IMR-90 (cell line): ENCODE measurements at regions not wholly inside any gene's neighbourhood (a gene's known extent, or its start where the extent isn't known, plus 50 kb on each side); places are given as distances from the start of the nearest gene placed in this dataset.
A peak's percentile ranks its signal among the peaks of the same experiment; 100 is the strongest.

Source experiments
- ATAC-seq: fragments of 200-7000 bp; cut with Tn5 transposase; 2 replicates; pipeline ENCODE4 v1.9.1; 2020; ENCODE audit warnings: low read depth, mild to moderate bottlenecking, moderate library complexity
- BruUV-seq: library from RNA; stranded (reverse); fragments of 400-500 nt; replicated peaks from 2 replicates; lab custom pipeline; 2021; lab: Mats Ljungman, UMichigan
- CTCF ChIA-PET: fragments of 300-600 bp; formaldehyde crosslinking; extraction: SDS; loops from one replicate; lab custom pipeline; 2021; ENCODE audit warnings: antibody characterized with exemption; lab: Yijun Ruan, JAX
- POLR2A ChIA-PET: fragments of 300-600 bp; sonication (Branson Sonifier 250); formaldehyde crosslinking; loops from one replicate; lab custom pipeline; 2022; ENCODE audit warnings: antibody characterized with exemption; ENCODE audit not compliant: unreplicated experiment; lab: Charles Lee
- DNase-seq: peaks from one replicate; pipeline ENCODE4 v3.0.0; 2013
- H2AFZ ChIP-seq: replicated peaks from 2 replicates; pipeline ENCODE3; 2013; ENCODE audit warnings: low read length, mild to moderate bottlenecking; ENCODE audit not compliant: poor library complexity
- H2AK5ac ChIP-seq: 2 replicates; pipeline ENCODE4 v1.6.1; 2013; ENCODE audit warnings: low read depth, low read length, inconsistent platforms
- H2AK9ac ChIP-seq: replicated peaks from 2 replicates; pipeline ENCODE3; 2013; ENCODE audit warnings: mild to moderate bottlenecking, low read depth, low read length, moderate library complexity; ENCODE audit not compliant: poor library complexity
- H2BK120ac ChIP-seq: 2 replicates; pipeline ENCODE4 v1.6.1; 2013; ENCODE audit warnings: low read depth, low read length, inconsistent platforms
- H2BK15ac ChIP-seq: 3 replicates; pipeline ENCODE4 v1.6.1; 2013; ENCODE audit warnings: low read depth, low read length, inconsistent platforms
- H2BK20ac ChIP-seq: 2 replicates; pipeline ENCODE4 v1.6.1; 2013; ENCODE audit warnings: low read depth, mild to moderate bottlenecking, inconsistent platforms, low read length, moderate library complexity
- H2BK5ac ChIP-seq: 2 replicates; pipeline ENCODE4 v1.6.1; 2013; ENCODE audit warnings: mild to moderate bottlenecking, low read depth, low read length, inconsistent platforms; ENCODE audit not compliant: poor library complexity, severe bottlenecking
- H3K14ac ChIP-seq: replicated peaks from 2 replicates; pipeline ENCODE4 v1.6.1; 2013; ENCODE audit warnings: low read depth, low read length, inconsistent platforms
- H3K18ac ChIP-seq: 2 replicates; pipeline ENCODE4 v1.6.1; 2013; ENCODE audit warnings: low read depth, low read length, control low read depth
- H3K23ac ChIP-seq: 2 replicates; pipeline ENCODE4 v1.6.1; 2013; ENCODE audit warnings: low read depth, low read length, inconsistent platforms
- H3K27ac ChIP-seq: 2 replicates; pipeline ENCODE4 v1.5.1; 2013; ENCODE audit warnings: mild to moderate bottlenecking, control low read depth, low read length; ENCODE audit not compliant: insufficient read depth
- H3K27me3 ChIP-seq: 2 replicates; pipeline ENCODE4 v1.6.1; 2013; ENCODE audit warnings: low read length; ENCODE audit not compliant: control insufficient read depth, insufficient read depth
- H3K36me3 ChIP-seq: 2 replicates; pipeline ENCODE4 v1.6.1; 2013; ENCODE audit warnings: low read length, mixed read lengths; ENCODE audit not compliant: control insufficient read depth, insufficient read depth
- H3K4ac ChIP-seq: 2 replicates; pipeline ENCODE4 v1.6.1; 2013; ENCODE audit warnings: low read depth, low read length, inconsistent platforms
- H3K4me1 ChIP-seq: 2 replicates; pipeline ENCODE4 v1.6.1; 2013; ENCODE audit warnings: low read length, mixed read lengths; ENCODE audit not compliant: control insufficient read depth, insufficient read depth
- H3K4me2 ChIP-seq: 2 replicates; pipeline ENCODE4 v1.6.1; 2013; ENCODE audit warnings: low read depth, mild to moderate bottlenecking, control low read depth, low read length, moderate library complexity
- H3K4me3 ChIP-seq: 2 replicates; pipeline ENCODE4 v1.5.1; 2013; ENCODE audit warnings: low read depth, mild to moderate bottlenecking, control low read depth, low read length, moderate library complexity; ENCODE audit not compliant: insufficient read depth
- H3K56ac ChIP-seq: 2 replicates; pipeline ENCODE4 v1.6.1; 2013; ENCODE audit warnings: low read length, inconsistent platforms; ENCODE audit not compliant: insufficient read depth; ENCODE audit errors: extremely low read depth
- H3K79me1 ChIP-seq, 2 experiments: 2 replicates each; pipeline ENCODE4 v1.6.1; 2013; ENCODE audit warnings: low read length in 2 of 2, inconsistent platforms in 1 of 2, low read depth in 1 of 2
- H3K9ac ChIP-seq: 2 replicates; pipeline ENCODE4 v1.6.1; 2013; ENCODE audit warnings: low read depth, low read length, control low read depth
- H3K9me1 ChIP-seq: 2 replicates; pipeline ENCODE4 v1.6.1; 2013; ENCODE audit warnings: low read length, inconsistent platforms; ENCODE audit not compliant: insufficient read depth
- H3K9me3 ChIP-seq: 2 replicates; pipeline ENCODE4 v1.6.1; 2013; ENCODE audit warnings: low read length; ENCODE audit not compliant: control insufficient read depth, insufficient read depth
- H4K20me1 ChIP-seq: 2 replicates; pipeline ENCODE4 v1.6.1; 2013; ENCODE audit warnings: low read length, inconsistent platforms; ENCODE audit not compliant: insufficient read depth
- H4K5ac ChIP-seq: 2 replicates; pipeline ENCODE4 v1.6.1; 2013; ENCODE audit warnings: mild to moderate bottlenecking, low read depth, low read length, control low read depth
- H4K8ac ChIP-seq, 2 experiments: 2 replicates each; pipeline ENCODE4 v1.6.1; 2013; ENCODE audit warnings: low read depth in 2 of 2, low read length in 2 of 2, control low read depth in 1 of 2, inconsistent platforms in 1 of 2
- H4K91ac ChIP-seq: 2 replicates; pipeline ENCODE4 v1.6.1; 2013; ENCODE audit warnings: low read depth, low read length, inconsistent platforms; ENCODE audit not compliant: insufficient read depth
- BHLHE40 ChIP-seq: fragments of 150-350 bp; IDR thresholded peaks from 2 replicates; pipeline ENCODE4 v1.6.1; 2016; ENCODE audit warnings: mild to moderate bottlenecking, low read depth, low read length
- CEBPB ChIP-seq: IDR thresholded peaks from 2 replicates; pipeline ENCODE4 v1.6.1; 2012; ENCODE audit warnings: low read depth, low read length, improper control_type of control experiment
- CHD1 ChIP-seq: IDR thresholded peaks from 2 replicates; pipeline ENCODE4 v1.6.1; 2012; ENCODE audit warnings: low read depth, low read length, improper control_type of control experiment
- CTCF ChIP-seq: conservative IDR thresholded peaks from 2 replicates; pipeline ENCODE4 v1.5.1; 2012; ENCODE audit warnings: mild to moderate bottlenecking, low read depth, low read length, improper control_type of control experiment
- FOS ChIP-seq: fragments of 150-350 bp; IDR thresholded peaks from 2 replicates; pipeline ENCODE4 v1.6.1; 2016; ENCODE audit warnings: low read depth, low read length
- MAFK ChIP-seq: IDR thresholded peaks from 2 replicates; pipeline ENCODE4 v1.6.1; 2012; ENCODE audit warnings: low read depth, low read length, improper control_type of control experiment
- MAZ ChIP-seq: IDR thresholded peaks from 2 replicates; pipeline ENCODE4 v1.6.1; 2012; ENCODE audit warnings: low read depth, mild to moderate bottlenecking, low read length, improper control_type of control experiment, moderate library complexity, borderline replicate concordance
- MXI1 ChIP-seq: IDR thresholded peaks from 2 replicates; pipeline ENCODE4 v1.6.1; 2012; ENCODE audit warnings: low read depth, mild to moderate bottlenecking, low read length, moderate library complexity, borderline replicate concordance
- NFE2L2 ChIP-seq: fragments of 150-350 bp; IDR thresholded peaks from 2 replicates; pipeline ENCODE4 v1.6.1; 2016; ENCODE audit warnings: low read depth, mild to moderate bottlenecking, low read length
- RAD21 ChIP-seq: IDR thresholded peaks from 2 replicates; pipeline ENCODE4 v1.6.1; 2012; ENCODE audit warnings: low read length, improper control_type of control experiment
- RCOR1 ChIP-seq: IDR thresholded peaks from 2 replicates; pipeline ENCODE4 v1.6.1; 2012; ENCODE audit warnings: mild to moderate bottlenecking, low read length, improper control_type of control experiment; ENCODE audit not compliant: insufficient replicate concordance
- RFX5 ChIP-seq: IDR thresholded peaks from 2 replicates; pipeline ENCODE4 v1.8.0; 2012; ENCODE audit warnings: low read depth, mild to moderate bottlenecking, low read length, moderate library complexity
- WGBS, 2 experiments: methylation state at CpG; one replicate each; pipeline versions ENCODE4 v1.1.5 to v1.1.7; 2013; ENCODE audit warnings: missing lambda C conversion rate in 2 of 2; ENCODE audit not compliant: insufficient read length in 1 of 2; ENCODE audit errors: extremely low coverage in 2 of 2; 5-methylcytosine and 5-hydroxymethylcytosine counted together
- dilution Hi-C: fragments of 300-500 bp; cut with HindIII; formaldehyde crosslinking; loops from one replicate; pipeline ENCODE4 v1.14.3; 2018; ENCODE audit warnings: low sequenced_read_pairs; ENCODE audit not compliant: unreplicated experiment
- in situ Hi-C: fragments of 300-500 bp; cut with MboI; formaldehyde crosslinking; loops from 3 replicates; pipeline ENCODE4 v1.14.3; 2019; ENCODE audit warnings: low sequenced_read_pairs, inconsistent platforms, mixed read lengths
- intact Hi-C: fragments of 100-400 bp; cut with micrococcal nuclease; formaldehyde crosslinking; loops from 2 replicates; pipeline ENCODE4 v1.10.0; 2022
- TF ChIP-seq, protein P1 (sequence below): fragments of 150-350 bp; IDR thresholded peaks from 2 replicates; pipeline ENCODE4 v1.6.1; 2016; ENCODE audit warnings: low read depth, mild to moderate bottlenecking, low read length, moderate library complexity, borderline replicate concordance

GRCh38 chr2:114192362-114192761 lies 250.1 kb upstream of the DPP10 start:
- Histone ChIP-seq H3K27me3 (no peaks in the 10 kb centered on the region), H2AK9ac (no peak overlapping the region), H4K20me1 (no peaks in the 10 kb centered on the region), H3K79me1 (no peaks in the 10 kb centered on the region), H2BK120ac (no peak overlapping the region), H3K4me2 (no peak overlapping the region), H4K8ac (no peak overlapping the region), H3K23ac (no peak overlapping the region), H3K4ac (no peak overlapping the region), H3K9ac (no peak overlapping the region), H3K56ac (no peak overlapping the region), H3K14ac (no peak overlapping the region), H2BK5ac (no peak overlapping the region), H3K27ac (no peak overlapping the region), H2BK20ac (no peak overlapping the region), H2AK5ac (no peak overlapping the region), H4K5ac (no peak overlapping the region), H3K9me3 (no peaks in the 10 kb centered on the region), H3K18ac (no peak overlapping the region), H3K9me1 (no peaks in the 10 kb centered on the region), H3K4me1 (no peaks in the 10 kb centered on the region), H2AFZ (no peak overlapping the region), H3K4me3 (no peak overlapping the region), H4K91ac (no peak overlapping the region), H2BK15ac (no peak overlapping the region), H3K36me3 (no peaks in the 10 kb centered on the region)
- dilution Hi-C loops (no loop called here), intact Hi-C loops (no loop called here), in situ Hi-C loops (no loop called here)
- BruUV-seq: no TSS peak
- ChIA-PET CTCF (no interaction called here), POLR2A (no interaction called here)
- 40% methylated on average over 1 of the region's 5 CpGs; no CpG with 5 or more reads in 1 of the 2 experiments for WGBS, 2 experiments
- ATAC-seq (no peak), DNase-seq (peak; percentile 1)
- TF ChIP-seq RCOR1 (no peak), MXI1 (no peak), RFX5 (no peak), NFE2L2 (no peak), RAD21 (no peak), FOS (no peak), BHLHE40 (no peak), CEBPB (no peak), CTCF (no peak), CHD1 (no peak), MAZ (no peak), MAFK (no peak)
- TF ChIP-seq, protein P1, sequence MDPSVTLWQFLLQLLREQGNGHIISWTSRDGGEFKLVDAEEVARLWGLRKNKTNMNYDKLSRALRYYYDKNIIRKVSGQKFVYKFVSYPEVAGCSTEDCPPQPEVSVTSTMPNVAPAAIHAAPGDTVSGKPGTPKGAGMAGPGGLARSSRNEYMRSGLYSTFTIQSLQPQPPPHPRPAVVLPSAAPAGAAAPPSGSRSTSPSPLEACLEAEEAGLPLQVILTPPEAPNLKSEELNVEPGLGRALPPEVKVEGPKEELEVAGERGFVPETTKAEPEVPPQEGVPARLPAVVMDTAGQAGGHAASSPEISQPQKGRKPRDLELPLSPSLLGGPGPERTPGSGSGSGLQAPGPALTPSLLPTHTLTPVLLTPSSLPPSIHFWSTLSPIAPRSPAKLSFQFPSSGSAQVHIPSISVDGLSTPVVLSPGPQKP: no peak
